ES-I3 (cell line): ENCODE measurements at regions not wholly inside any gene's neighbourhood (a gene's known extent, or its start where the extent isn't known, plus 50 kb on each side); places are given as distances from the start of the nearest gene placed in this dataset.
"Not testable (repeated sequence)": the region's sequence is repeated elsewhere in the genome, so short reads cannot be mapped to it uniquely, and the experiment has no call there.

ENCODE experiments used
- H3K36me3 ChIP-seq: 2 replicates; pipeline ENCODE4 v1.6.1; 2013; ENCODE audit warnings: mild to moderate bottlenecking, low read length, control low read depth, moderate library complexity; ENCODE audit not compliant: insufficient read depth
- H3K4me1 ChIP-seq: 2 replicates; pipeline ENCODE4 v1.6.1; 2013; ENCODE audit warnings: mild to moderate bottlenecking, control low read depth, low read length; ENCODE audit not compliant: insufficient read depth
- H3K9ac ChIP-seq: 2 replicates; pipeline ENCODE4 v1.6.1; 2013; ENCODE audit warnings: low read depth, mild to moderate bottlenecking, low read length, moderate library complexity
- H3K9me3 ChIP-seq: 2 replicates; pipeline ENCODE4 v1.6.1; 2013; ENCODE audit warnings: mild to moderate bottlenecking, low read length, moderate library complexity; ENCODE audit not compliant: control insufficient read depth, insufficient read depth

DNA sequence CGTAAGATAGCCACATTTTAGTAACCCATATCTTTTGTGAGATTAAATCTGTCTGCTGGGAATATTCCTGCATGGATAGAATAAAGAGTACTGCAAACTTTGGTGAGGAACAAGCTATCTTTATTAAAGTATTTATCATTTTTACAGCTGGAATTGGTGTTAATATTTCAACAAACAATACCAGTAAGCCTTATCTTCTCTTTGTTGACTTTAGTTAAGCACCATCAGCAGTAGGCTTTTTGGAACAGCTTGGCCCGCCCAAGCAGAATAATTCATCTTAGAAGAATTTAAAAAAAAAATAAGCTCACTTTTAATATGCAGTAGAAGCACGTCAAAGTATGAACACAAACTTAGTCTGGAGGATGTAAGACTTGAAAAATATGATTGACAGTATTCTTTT lies 917.8 kb upstream of the ADGRB3 start:
- H3K9me3 ChIP-seq: no peaks in the 10 kb centered on the region
- H3K36me3 ChIP-seq: no peaks in the 10 kb centered on the region
- no peaks in the 10 kb centered on the region for H3K4me1 ChIP-seq
- no peak overlapping the region for H3K9ac ChIP-seq

DNA sequence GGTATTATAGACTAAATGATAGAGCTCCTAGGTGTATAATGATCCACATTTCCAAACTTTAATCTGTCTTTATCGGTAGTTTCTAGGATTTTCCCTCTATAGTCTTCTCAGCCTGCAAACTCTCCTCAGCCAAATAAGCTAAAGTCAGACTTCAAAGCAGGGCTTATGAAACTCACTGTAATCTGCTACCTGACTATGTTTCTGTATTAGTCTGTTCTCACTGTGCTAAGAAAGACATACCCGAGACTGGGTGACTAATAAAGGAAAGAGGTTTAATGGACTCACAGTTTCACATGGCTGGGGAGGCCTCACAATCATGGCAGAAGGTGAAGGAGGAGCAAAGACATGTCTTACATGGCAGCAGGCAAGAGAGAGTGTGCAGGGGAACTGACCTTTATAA lies 928.7 kb upstream of the ADGRB3 start:
- Histone ChIP-seq H3K9me3 (peaks cover 4% of the 10 kb centered on the region; the same call in 1 of the 2 replicates), H3K36me3 (no peaks in the 10 kb centered on the region), H3K4me1 (no peaks in the 10 kb centered on the region), H3K9ac (no peak overlapping the region)

DNA sequence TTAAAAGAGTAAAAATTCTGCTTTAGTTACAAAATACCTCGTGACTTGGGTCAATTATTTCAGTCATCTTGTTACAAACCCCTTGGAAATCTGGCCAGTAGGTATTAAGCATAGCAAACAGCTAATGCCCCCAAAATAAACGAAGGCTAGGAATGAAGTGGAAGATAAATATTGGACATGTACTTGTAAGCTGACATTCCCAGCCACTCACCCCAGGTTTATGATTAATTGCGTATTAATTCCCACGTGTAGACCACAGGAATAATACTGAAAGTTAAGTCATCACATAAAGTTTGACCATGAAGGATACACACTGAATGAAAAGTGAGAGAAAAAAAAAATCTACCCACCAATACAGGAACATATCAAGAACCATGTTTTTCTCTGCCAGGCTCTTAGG lies 936.5 kb upstream of the ADGRB3 start:
- no peaks in the 10 kb centered on the region for H3K9me3 ChIP-seq
- no peaks in the 10 kb centered on the region for H3K4me1 ChIP-seq
- H3K9ac ChIP-seq: no peak overlapping the region
- no peaks in the 10 kb centered on the region for H3K36me3 ChIP-seq

DNA sequence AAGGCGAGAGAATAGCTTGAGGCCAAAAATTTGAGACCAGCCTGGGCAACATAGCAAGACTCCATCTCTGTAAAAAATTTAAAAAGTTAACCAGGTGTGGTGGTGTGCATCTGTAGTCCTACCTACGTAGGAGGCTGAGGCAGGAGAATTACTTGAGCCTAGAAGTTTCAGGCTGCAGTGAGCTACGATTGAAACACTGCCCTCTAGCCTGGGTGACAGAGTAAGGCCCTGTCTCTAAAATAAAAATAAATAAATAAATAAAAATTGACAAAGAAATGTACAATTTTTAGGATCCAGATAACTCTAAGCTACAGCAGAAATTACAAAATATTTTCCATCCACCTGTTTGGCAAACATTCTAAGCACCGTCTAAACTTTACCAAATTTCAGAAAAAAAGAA lies 941.0 kb upstream of the ADGRB3 start:
- no peaks in the 10 kb centered on the region for H3K9me3 ChIP-seq
- H3K9ac ChIP-seq: no peak overlapping the region
- no peaks in the 10 kb centered on the region for H3K4me1 ChIP-seq
- no peaks in the 10 kb centered on the region for H3K36me3 ChIP-seq

DNA sequence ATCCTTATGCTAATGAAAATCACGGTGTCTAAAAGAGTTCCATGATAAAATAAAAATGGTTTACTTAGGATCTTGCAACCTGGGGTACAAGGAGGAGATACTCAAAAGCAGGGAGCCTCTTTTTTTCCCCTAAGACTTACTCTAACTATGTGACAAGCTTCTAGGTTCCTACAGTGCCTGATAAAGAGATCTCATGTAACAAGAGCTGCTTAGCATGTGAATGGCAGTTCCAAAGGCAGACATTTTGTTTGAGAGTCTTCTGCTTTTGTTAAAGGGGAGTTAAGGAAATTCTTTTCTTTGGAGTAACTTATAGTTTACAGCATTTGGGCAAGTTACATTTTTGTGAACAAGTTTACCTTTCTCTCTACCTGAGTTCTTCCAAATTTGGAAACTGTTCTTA lies 945.8 kb upstream of the ADGRB3 start:
- Histone ChIP-seq H3K36me3 (no peaks in the 10 kb centered on the region), H3K9ac (no peak overlapping the region), H3K4me1 (no peaks in the 10 kb centered on the region), H3K9me3 (peaks cover 3% of the 10 kb centered on the region; the same call in 1 of the 2 replicates)

DNA sequence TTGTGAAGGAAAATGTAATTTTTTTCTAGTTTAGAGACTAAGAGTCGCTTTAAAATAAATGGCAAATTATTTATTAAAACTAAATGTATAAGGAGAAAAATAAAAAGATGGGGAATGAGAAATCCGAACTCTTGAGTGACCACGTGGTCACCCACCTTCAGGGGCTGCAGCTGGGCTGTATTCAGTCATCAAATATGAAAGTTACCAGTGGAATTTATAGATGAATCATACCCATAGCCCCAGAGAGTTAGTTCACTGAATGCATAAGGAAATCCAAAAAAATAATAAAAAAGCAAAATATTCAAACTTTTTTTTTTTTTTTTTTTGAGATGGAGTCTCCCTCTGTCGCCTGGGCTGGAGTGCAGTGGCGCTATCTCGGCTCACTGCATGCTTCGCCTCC lies 947.7 kb upstream of the ADGRB3 start:
- H3K9me3 ChIP-seq: peaks cover 3% of the 10 kb centered on the region; the same call in 1 of the 2 replicates
- H3K9ac ChIP-seq: no peak overlapping the region
- no peaks in the 10 kb centered on the region for H3K4me1 ChIP-seq
- H3K36me3 ChIP-seq: no peaks in the 10 kb centered on the region

DNA sequence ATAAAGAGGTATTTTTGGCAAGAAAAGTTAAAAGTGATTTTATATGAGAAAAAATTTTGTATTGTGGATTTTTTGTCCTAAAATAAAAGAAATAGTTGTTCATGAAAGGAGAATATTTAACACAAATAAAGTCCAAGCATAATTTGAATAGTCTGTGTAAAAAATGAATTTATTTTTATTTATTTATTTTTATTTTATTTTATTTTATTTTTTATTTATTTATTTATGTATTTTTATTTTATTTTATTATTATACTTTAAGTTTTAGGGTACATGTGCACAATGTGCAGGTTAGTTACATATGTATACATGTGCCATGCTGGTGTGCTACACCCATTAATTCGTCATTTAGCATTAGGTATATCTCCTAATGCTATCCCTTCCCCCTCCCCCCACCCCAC lies 948.9 kb upstream of the ADGRB3 start:
- H3K36me3 ChIP-seq, H3K9ac ChIP-seq, H3K9me3 ChIP-seq, H3K4me1 ChIP-seq: not testable (repeated sequence)

DNA sequence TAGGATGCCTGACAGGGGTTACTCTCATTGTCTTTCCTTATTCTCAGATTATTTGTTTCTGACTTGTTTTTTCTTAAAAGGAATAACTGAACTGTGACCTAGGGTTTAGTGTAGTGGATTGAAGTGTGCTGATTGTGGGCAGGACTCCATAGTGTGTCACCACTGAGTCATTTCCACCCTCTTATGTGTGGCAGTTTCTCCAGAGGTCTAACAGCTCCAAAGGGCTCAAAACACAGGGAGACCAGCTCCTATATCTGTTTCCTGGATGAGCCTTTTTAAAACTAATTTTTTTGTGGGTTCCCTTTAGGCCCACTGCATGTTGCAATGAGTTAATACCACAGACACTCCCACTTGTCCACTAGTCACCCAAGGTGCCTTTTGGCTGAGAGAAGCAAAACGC lies 951.1 kb upstream of the ADGRB3 start:
- no peaks in the 10 kb centered on the region for H3K4me1 ChIP-seq
- peaks cover 3% of the 10 kb centered on the region; the same call in 1 of the 2 replicates for H3K9me3 ChIP-seq
- no peaks in the 10 kb centered on the region for H3K36me3 ChIP-seq
- no peak overlapping the region for H3K9ac ChIP-seq

DNA sequence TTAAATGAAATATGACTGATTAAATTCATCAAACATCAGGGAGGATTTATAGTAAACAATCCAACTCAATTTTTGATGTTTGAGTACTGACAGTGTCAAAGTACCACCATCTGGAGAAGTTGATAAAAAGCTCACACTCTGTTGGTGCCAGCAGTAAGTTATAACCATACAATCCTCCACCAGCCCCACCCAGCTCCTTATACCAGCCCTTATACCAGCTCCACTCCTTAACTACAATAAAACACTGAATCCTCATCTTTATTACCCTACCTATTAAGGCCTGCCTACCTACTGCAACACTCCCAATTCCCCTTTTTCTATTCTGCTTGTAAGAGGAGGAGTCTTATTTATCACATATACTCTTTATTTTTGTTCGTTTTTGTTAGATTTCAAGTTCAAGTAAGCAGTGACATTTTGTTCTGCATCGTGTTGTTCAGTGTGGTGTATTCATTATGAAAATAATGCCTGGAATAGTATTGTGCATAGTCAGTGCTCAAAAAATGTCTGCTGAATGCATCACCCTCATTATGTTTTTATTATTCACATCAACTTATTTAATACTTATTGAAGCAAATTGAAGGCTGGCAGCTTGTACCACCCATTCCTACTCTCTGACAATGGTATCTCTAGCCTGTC lies 954.7 kb upstream of the ADGRB3 start:
- no peak overlapping the region for H3K9ac ChIP-seq
- peaks cover 4% of the 10 kb centered on the region for H3K9me3 ChIP-seq
- no peaks in the 10 kb centered on the region for H3K4me1 ChIP-seq
- no peaks in the 10 kb centered on the region for H3K36me3 ChIP-seq

DNA sequence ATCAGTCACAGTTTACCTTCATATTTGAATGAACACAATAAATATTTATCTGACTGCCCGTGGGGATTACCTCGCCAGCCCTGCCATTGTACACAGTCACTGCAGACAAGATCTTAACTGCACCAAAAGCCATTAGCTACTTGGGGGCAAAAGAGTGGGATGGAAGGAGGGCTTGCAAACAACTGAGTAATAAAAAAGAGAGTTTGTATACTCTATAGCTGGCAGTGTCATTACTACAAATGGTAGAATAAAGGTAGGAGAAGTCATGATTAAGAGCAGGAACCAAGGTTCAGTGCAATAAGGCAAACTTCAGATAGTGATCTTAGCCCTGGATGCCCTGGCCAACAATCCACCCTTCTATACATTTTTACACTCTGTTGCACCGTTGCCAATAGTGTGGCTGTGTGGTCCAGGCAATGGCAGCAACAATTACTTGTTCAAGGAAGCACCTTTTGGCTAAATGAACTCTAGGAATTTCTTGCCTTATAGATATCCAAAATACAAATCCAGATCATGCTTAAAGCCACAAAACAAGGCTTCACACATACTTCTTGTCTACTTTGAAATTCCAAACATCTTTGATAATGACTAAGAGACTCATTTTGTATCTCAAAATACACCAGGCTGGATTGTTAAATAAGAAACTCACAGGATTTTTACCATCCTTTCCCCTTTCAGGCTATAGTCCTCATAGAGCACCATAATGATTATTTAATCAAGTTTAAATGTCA lies 955.4 kb upstream of the ADGRB3 start:
- no peak overlapping the region for H3K9ac ChIP-seq
- H3K4me1 ChIP-seq: no peaks in the 10 kb centered on the region
- no peaks in the 10 kb centered on the region for H3K36me3 ChIP-seq
- H3K9me3 ChIP-seq: peaks cover 6% of the 10 kb centered on the region

DNA sequence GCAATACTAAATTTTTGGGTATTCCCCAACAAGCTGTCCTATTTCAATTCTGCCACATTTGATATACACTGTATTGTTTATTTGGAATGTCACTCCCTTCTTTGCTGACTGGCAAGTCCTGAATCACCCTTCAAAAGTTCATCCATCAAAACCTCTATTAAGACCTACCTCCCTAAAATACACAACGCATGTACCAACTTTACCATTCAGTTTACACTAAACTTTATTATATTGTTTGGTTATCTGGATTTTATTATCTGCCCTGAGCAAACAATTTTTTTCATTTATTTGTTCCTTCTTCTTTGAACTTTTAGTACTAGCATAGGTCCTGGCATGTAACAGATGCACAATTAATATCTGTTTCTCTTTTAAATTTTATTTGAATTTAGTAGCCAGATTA lies 958.2 kb upstream of the ADGRB3 start:
- no peak overlapping the region for H3K9ac ChIP-seq
- no peaks in the 10 kb centered on the region for H3K4me1 ChIP-seq
- no peaks in the 10 kb centered on the region for H3K36me3 ChIP-seq
- H3K9me3 ChIP-seq: peaks cover 9% of the 10 kb centered on the region

DNA sequence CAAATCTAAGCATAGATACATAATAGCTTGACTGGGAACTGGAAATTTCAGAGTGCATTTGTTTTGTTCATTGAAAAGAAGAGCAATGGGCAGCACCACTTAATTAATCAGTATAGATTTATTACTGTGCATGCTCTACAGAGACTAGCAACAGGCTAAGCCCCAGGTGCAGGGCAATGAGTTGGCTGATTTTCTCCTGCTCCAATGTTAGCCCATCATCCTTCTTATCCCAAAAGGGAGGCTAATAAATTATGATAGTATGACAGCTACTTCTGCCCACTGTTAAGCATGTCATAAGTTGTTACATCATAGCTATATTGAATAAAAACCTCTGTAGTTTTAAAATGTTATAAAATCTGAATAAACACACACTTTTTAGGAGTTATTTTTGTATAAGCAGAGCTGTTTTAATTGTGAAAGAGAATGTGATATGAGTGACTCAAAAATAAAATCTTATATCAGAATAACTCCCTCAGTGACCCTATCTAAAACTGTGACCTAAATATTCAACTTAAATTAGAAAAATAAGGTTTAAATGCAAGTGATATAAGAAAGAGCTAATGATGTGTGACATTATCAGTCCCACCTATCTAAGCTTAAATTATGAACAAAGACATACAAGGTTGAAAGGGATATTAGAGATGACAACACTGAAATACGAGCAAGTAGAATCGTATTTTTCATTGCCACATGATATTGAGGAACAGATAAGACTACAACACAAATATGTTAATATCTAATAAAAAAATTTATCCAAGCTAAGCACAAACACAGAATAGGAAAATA lies 967.3 kb upstream of the ADGRB3 start:
- Histone ChIP-seq H3K9me3 (peaks cover 2% of the 10 kb centered on the region; the same call in 1 of the 2 replicates), H3K4me1 (no peaks in the 10 kb centered on the region), H3K36me3 (no peaks in the 10 kb centered on the region), H3K9ac (no peak overlapping the region)

DNA sequence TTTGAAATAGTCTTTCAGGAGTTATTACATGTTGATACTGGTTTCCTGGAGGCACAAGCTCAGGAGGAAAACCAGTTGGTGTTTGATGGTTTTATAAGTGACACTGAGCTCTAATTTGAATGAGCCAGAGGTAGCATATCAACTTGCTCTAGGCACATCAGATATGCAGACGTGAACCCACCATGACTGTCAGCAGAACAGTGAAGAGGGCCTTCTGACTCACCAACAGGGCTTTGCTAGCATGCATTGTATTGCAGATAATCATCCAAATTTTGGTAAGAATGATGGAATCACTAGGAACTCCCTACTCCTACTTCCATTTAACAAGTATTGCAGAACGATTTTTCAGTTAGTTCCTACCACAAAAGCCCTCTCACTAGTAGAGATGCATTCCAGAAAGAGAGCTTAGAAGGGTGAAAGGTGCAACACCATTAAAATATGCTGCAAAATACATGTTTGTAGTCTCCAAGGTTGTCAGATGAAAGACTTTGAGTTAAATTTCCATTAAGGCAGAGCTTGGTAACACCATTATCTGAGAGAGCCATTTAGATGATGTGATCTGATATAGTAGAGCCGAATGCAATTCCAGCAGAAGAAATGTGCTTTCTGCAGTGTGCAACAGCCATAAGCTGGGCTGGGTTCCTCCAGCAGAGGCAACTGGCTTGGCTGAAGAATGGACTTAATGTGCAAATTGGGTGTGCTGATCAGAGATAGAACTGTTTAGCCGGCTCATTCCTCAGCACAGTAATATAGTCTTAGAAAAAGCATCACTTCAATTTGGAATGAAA lies 968.7 kb upstream of the ADGRB3 start:
- Histone ChIP-seq H3K9me3 (no peaks in the 10 kb centered on the region; the same call in 1 of the 2 replicates), H3K9ac (no peak overlapping the region), H3K36me3 (no peaks in the 10 kb centered on the region), H3K4me1 (no peaks in the 10 kb centered on the region)

DNA sequence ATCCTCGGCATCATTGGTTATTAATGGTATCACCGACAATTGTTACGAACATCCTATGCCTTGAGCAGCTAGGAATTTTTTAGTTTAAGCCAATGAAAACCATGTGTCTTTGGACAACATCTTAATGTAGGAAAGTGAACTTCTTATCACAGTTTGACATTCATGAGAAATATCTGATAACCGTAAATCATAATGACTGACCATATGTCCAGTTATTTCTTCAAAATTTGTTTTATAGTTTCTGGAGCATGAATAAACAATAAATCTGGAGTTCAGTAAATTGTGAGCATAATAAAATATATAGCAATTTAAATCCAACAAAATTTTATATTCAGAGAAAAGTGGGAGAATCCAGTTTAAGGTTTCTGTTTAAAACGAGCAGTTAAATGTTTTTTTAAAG lies 970.1 kb upstream of the ADGRB3 start:
- Histone ChIP-seq H3K4me1 (no peaks in the 10 kb centered on the region), H3K36me3 (no peaks in the 10 kb centered on the region), H3K9ac (no peak overlapping the region), H3K9me3 (no peaks in the 10 kb centered on the region; the same call in 1 of the 2 replicates)
